ENCODE measurements at regions not wholly inside any gene's neighbourhood (a gene's known extent, or its start where the extent isn't known, plus 50 kb on each side); places are given as distances from the start of the nearest gene placed in this dataset.
"Not testable (repeated sequence)": the region's sequence is repeated elsewhere in the genome, so short reads cannot be mapped to it uniquely, and the experiment has no call there.

- no peak overlapping the region for H3K4me3 ChIP-seq
- no peaks in the 10 kb centered on the region for H3K36me3 ChIP-seq
- H3K9me3 ChIP-seq: no peaks in the 10 kb centered on the region
- no peak for TF ChIP-seq POLR2AphosphoS5 (IDR thresholded peaks at IDR 0.05; ENCODE audit: insufficient read depth in 1 of 2, low read depth in 1 of 2)
- TF ChIP-seq POLR2A (IDR thresholded peaks at IDR 0.05): no peak
- TF ChIP-seq CTCF (IDR thresholded peaks at IDR 0.05): no peak
- H3K27ac ChIP-seq: no peak overlapping the region
- H3K4me1 ChIP-seq: no peaks in the 10 kb centered on the region
- intact Hi-C loops (cut with DNase I): no loop called here
- no peak for DNase-seq (ENCODE audit: extremely low spot score in 2 of 2)
- no peaks in the 10 kb centered on the region for H3K27me3 ChIP-seq
Measured at GRCh38 chr4:63221477-63221876, 1187.8 kb downstream of the TECRL start.

GRCh38 chr4:63218856-63219255 is 1190.4 kb downstream of the TECRL start:
- Histone ChIP-seq H3K27ac (no peak overlapping the region), H3K27me3 (no peaks in the 10 kb centered on the region), H3K9me3 (no peaks in the 10 kb centered on the region), H3K4me3 (no peak overlapping the region), H3K36me3 (no peaks in the 10 kb centered on the region), H3K4me1 (no peaks in the 10 kb centered on the region)
- no peak for TF ChIP-seq CTCF (IDR thresholded peaks at IDR 0.05)
- no peak for TF ChIP-seq POLR2AphosphoS5 (IDR thresholded peaks at IDR 0.05; ENCODE audit: insufficient read depth in 1 of 2, low read depth in 1 of 2)
- no peak for TF ChIP-seq POLR2A (IDR thresholded peaks at IDR 0.05)
- no peak for DNase-seq (ENCODE audit: extremely low spot score in 2 of 2)
- intact Hi-C loops (cut with DNase I): no loop called here

- intact Hi-C loops (cut with DNase I): no loop called here
- H3K36me3 ChIP-seq: no peaks in the 10 kb centered on the region
- DNase-seq (ENCODE audit: extremely low spot score in 2 of 2): no peak
- H3K9me3 ChIP-seq: no peaks in the 10 kb centered on the region
- no peak overlapping the region for H3K27ac ChIP-seq
- no peaks in the 10 kb centered on the region for H3K4me1 ChIP-seq
- no peak overlapping the region for H3K4me3 ChIP-seq
- H3K27me3 ChIP-seq: no peaks in the 10 kb centered on the region
- no peak for TF ChIP-seq POLR2AphosphoS5 (IDR thresholded peaks at IDR 0.05; ENCODE audit: insufficient read depth in 1 of 2, low read depth in 1 of 2)
- TF ChIP-seq CTCF (IDR thresholded peaks at IDR 0.05): no peak
Measured at GRCh38 chr4:63214076-63214475, 1195.2 kb downstream of the TECRL start.

GRCh38 chr4:63211776-63212479 is 1197.3 kb downstream of the TECRL start:
- intact Hi-C loops (cut with DNase I): no loop called here
- no peaks in the 10 kb centered on the region for H3K9me3 ChIP-seq
- H3K27ac ChIP-seq: no peak overlapping the region
- H3K27me3 ChIP-seq: no peaks in the 10 kb centered on the region
- TF ChIP-seq CTCF (IDR thresholded peaks at IDR 0.05): no peak
- no peak for TF ChIP-seq POLR2AphosphoS5 (IDR thresholded peaks at IDR 0.05; ENCODE audit: insufficient read depth in 1 of 2, low read depth in 1 of 2)
- TF ChIP-seq POLR2A (IDR thresholded peaks at IDR 0.05): no peak
- no peaks in the 10 kb centered on the region for H3K4me1 ChIP-seq
- DNase-seq (ENCODE audit: extremely low spot score in 2 of 2): no peak
- H3K4me3 ChIP-seq: no peak overlapping the region
- no peaks in the 10 kb centered on the region for H3K36me3 ChIP-seq

GRCh38 chr4:63211375-63211774 is 1197.9 kb downstream of the TECRL start:
- intact Hi-C loops (cut with DNase I): no loop called here
- no peak for DNase-seq (ENCODE audit: extremely low spot score in 2 of 2)
- H3K27ac ChIP-seq: no peak overlapping the region
- no peaks in the 10 kb centered on the region for H3K36me3 ChIP-seq
- TF ChIP-seq POLR2A (IDR thresholded peaks at IDR 0.05) (no peak), POLR2AphosphoS5 (IDR thresholded peaks at IDR 0.05; ENCODE audit: insufficient read depth in 1 of 2, low read depth in 1 of 2) (no peak), CTCF (IDR thresholded peaks at IDR 0.05) (no peak)
- H3K9me3 ChIP-seq: no peaks in the 10 kb centered on the region
- H3K4me3 ChIP-seq: no peak overlapping the region
- no peaks in the 10 kb centered on the region for H3K4me1 ChIP-seq
- H3K27me3 ChIP-seq: no peaks in the 10 kb centered on the region

- DNase-seq (ENCODE audit: extremely low spot score in 2 of 2); H3K4me1 ChIP-seq; H3K9me3 ChIP-seq; H3K36me3 ChIP-seq; intact Hi-C loops (cut with DNase I); H3K4me3 ChIP-seq; H3K27ac ChIP-seq; H3K27me3 ChIP-seq: not testable (repeated sequence)
Measured at GRCh38 chr4:63193029-63193428, 1216.2 kb downstream of the TECRL start.
